ENCODE measurements at regions not wholly inside any gene's neighbourhood (a gene's known extent, or its start where the extent isn't known, plus 50 kb on each side); places are given as distances from the start of the nearest gene placed in this dataset.

- no peak for TF ChIP-seq CTCF (IDR thresholded peaks at IDR 0.05)
- no peak for ATAC-seq (ENCODE audit: low FRiP score)
Measured at GRCh38 chr7:94100723-94101345, 96.7 kb upstream of the BET1 start.

GRCh38 chr7:94104301-94104700 lies 100.1 kb upstream of the BET1 start:
- ATAC-seq (ENCODE audit: low FRiP score), result no peak
- no peak for TF ChIP-seq CTCF (IDR thresholded peaks at IDR 0.05)
- no peak for DNase-seq (ENCODE audit: low spot score)

More at GRCh38 chr7:94100723-94101345, 96.7 kb upstream of the BET1 start:
- no peak for DNase-seq (ENCODE audit: low spot score)

- TF ChIP-seq CTCF (IDR thresholded peaks at IDR 0.05), result no peak
- DNase-seq (ENCODE audit: low spot score), result no peak
- no peak for ATAC-seq (ENCODE audit: low FRiP score)
Measured at GRCh38 chr7:94109556-94109955, 105.4 kb upstream of the BET1 start.

- no peak for DNase-seq (ENCODE audit: low spot score)
- no peak for TF ChIP-seq CTCF (IDR thresholded peaks at IDR 0.05)
- no peak for ATAC-seq (ENCODE audit: low FRiP score)
Measured at GRCh38 chr7:94111009-94111408, 106.9 kb upstream of the BET1 start.

GRCh38 chr7:94115316-94115715 lies 111.2 kb upstream of the BET1 start:
- no peak for ATAC-seq (ENCODE audit: low FRiP score)
- no peak for DNase-seq (ENCODE audit: low spot score)
- TF ChIP-seq CTCF (IDR thresholded peaks at IDR 0.05), result no peak

- no peak for TF ChIP-seq CTCF (IDR thresholded peaks at IDR 0.05)
- DNase-seq (ENCODE audit: low spot score) (no peak), ATAC-seq (ENCODE audit: low FRiP score) (no peak)
Measured at GRCh38 chr7:94123136-94123535, 119.0 kb upstream of the BET1 start.

- ATAC-seq (ENCODE audit: low FRiP score), result no peak
- TF ChIP-seq CTCF (IDR thresholded peaks at IDR 0.05), result no peak
- no peak for DNase-seq (ENCODE audit: low spot score)
Measured at GRCh38 chr7:94127026-94127425, 122.9 kb upstream of the BET1 start.

All from omental fat pad (tissue), 3 donors.